Neuronal stem cell (in vitro differentiated cells): ENCODE measurements at regions not wholly inside any gene's neighbourhood (a gene's known extent, or its start where the extent isn't known, plus 50 kb on each side); places are given as distances from the start of the nearest gene placed in this dataset.
A peak's percentile ranks its signal among the peaks of the same experiment; 100 is the strongest.

Experiments used
- DNase-seq: peaks from one replicate; pipeline ENCODE4 v3.0.0-alpha.2; 2013; ENCODE audit warnings: low spot score
- H2AFZ ChIP-seq: one replicate; pipeline ENCODE4 v1.6.1; 2013; ENCODE audit warnings: mild to moderate bottlenecking, low read length, inconsistent platforms
- H2AK5ac ChIP-seq: 2 replicates; pipeline ENCODE4 v1.6.1; 2013; ENCODE audit warnings: low read depth, mild to moderate bottlenecking, inconsistent platforms, low read length, moderate library complexity, mixed read lengths
- H2BK120ac ChIP-seq: 2 replicates; pipeline ENCODE4 v1.6.1; 2013; ENCODE audit warnings: low read depth, mild to moderate bottlenecking, inconsistent platforms, low read length, moderate library complexity, mixed read lengths
- H2BK12ac ChIP-seq: one replicate; pipeline ENCODE4 v1.6.1; 2013; ENCODE audit warnings: low read length, inconsistent platforms
- H2BK15ac ChIP-seq: 2 replicates; pipeline ENCODE4 v1.6.1; 2013; ENCODE audit warnings: mild to moderate bottlenecking, low read length, inconsistent platforms, mixed read lengths
- H2BK5ac ChIP-seq: one replicate; pipeline ENCODE4 v1.6.1; 2013; ENCODE audit warnings: inconsistent platforms, mild to moderate bottlenecking, low read length, moderate library complexity
- H3K14ac ChIP-seq: one replicate; pipeline ENCODE4 v1.6.1; 2013; ENCODE audit warnings: low read length, inconsistent platforms
- H3K18ac ChIP-seq: 2 replicates; pipeline ENCODE4 v1.6.1; 2013; ENCODE audit warnings: low read length, inconsistent platforms
- H3K23ac ChIP-seq: 2 replicates; pipeline ENCODE4 v1.6.1; 2013; ENCODE audit warnings: low read depth, mild to moderate bottlenecking, mixed read lengths, low read length, inconsistent platforms; ENCODE audit not compliant: poor library complexity
- H3K27ac ChIP-seq: replicated peaks from 3 replicates; pipeline ENCODE4 v1.5.1; 2013; ENCODE audit warnings: low read length, inconsistent platforms
- H3K27me3 ChIP-seq, 3 experiments: 2 replicates each; pipeline ENCODE4 v1.6.1; 2013; ENCODE audit warnings: low read length in 3 of 3, mild to moderate bottlenecking in 2 of 3, inconsistent platforms in 1 of 3, low read depth in 1 of 3, mixed read lengths in 1 of 3, moderate library complexity in 1 of 3; ENCODE audit not compliant: control insufficient read depth in 3 of 3, insufficient read depth in 3 of 3
- H3K36me3 ChIP-seq, 2 donors: replicated peaks in 1 of 2; 2 replicates each; pipeline ENCODE4 v1.6.1; 2013; ENCODE audit warnings: low read length in 2 of 2; ENCODE audit not compliant: control insufficient read depth in 2 of 2, insufficient read depth in 2 of 2
- H3K4ac ChIP-seq: 2 replicates; pipeline ENCODE4 v1.6.1; 2013; ENCODE audit warnings: inconsistent platforms, mild to moderate bottlenecking, low read length, moderate library complexity
- H3K4me1 ChIP-seq, 2 donors: 1 replicate in 1 of 2; 2 replicates in 1 of 2; pipeline ENCODE4 v1.6.1; 2013; ENCODE audit warnings: low read length in 2 of 2, low read depth in 1 of 2; ENCODE audit not compliant: control insufficient read depth in 2 of 2, insufficient read depth in 1 of 2
- H3K4me2 ChIP-seq: one replicate; pipeline ENCODE4 v1.6.1; 2013; ENCODE audit warnings: mild to moderate bottlenecking, low read length, inconsistent platforms; ENCODE audit not compliant: insufficient read depth, poor library complexity, severe bottlenecking
- H3K4me3 ChIP-seq, 2 donors: 2 replicates each; pipeline ENCODE4 v1.5.1; 2013; ENCODE audit warnings: low read length in 2 of 2, mild to moderate bottlenecking in 2 of 2, inconsistent platforms in 1 of 2, moderate library complexity in 1 of 2
- H3K79me1 ChIP-seq: one replicate; pipeline ENCODE4 v1.6.1; 2013; ENCODE audit warnings: low read depth, mild to moderate bottlenecking, inconsistent platforms, low read length, moderate library complexity
- H3K9ac ChIP-seq: one replicate; pipeline ENCODE4 v1.6.1; 2013; ENCODE audit warnings: mild to moderate bottlenecking, low read depth, low read length, inconsistent platforms; ENCODE audit not compliant: poor library complexity
- H3K9me3 ChIP-seq, 2 donors: replicated peaks in 1 of 2; 2 replicates each; pipeline versions ENCODE3 to v1.6.1; 2013; ENCODE audit warnings: low read length in 2 of 2, mild to moderate bottlenecking in 2 of 2, inconsistent platforms in 1 of 2, low read depth in 1 of 2, mixed read lengths in 1 of 2, moderate library complexity in 1 of 2; ENCODE audit not compliant: control insufficient read depth in 2 of 2, insufficient read depth in 1 of 2
- H4K8ac ChIP-seq: one replicate; pipeline ENCODE4 v1.6.1; 2013; ENCODE audit warnings: low read depth, mild to moderate bottlenecking, inconsistent platforms, low read length, moderate library complexity
- H4K91ac ChIP-seq: one replicate; pipeline ENCODE4 v1.6.1; 2013; ENCODE audit warnings: low read length, low read depth, mild to moderate bottlenecking, inconsistent platforms; ENCODE audit not compliant: poor library complexity
- WGBS, 2 donors: extraction: QIAGEN DNeasy Blood & Tissue Kit; methylation state at CpG; one replicate each; pipeline ENCODE4 v1.1.7; 2013; ENCODE audit warnings: missing lambda C conversion rate in 2 of 2, mixed read lengths in 1 of 2; ENCODE audit not compliant: insufficient read length in 2 of 2, insufficient replicate concordance in 1 of 2; ENCODE audit errors: extremely low coverage in 2 of 2; 5-methylcytosine and 5-hydroxymethylcytosine counted together

DNA sequence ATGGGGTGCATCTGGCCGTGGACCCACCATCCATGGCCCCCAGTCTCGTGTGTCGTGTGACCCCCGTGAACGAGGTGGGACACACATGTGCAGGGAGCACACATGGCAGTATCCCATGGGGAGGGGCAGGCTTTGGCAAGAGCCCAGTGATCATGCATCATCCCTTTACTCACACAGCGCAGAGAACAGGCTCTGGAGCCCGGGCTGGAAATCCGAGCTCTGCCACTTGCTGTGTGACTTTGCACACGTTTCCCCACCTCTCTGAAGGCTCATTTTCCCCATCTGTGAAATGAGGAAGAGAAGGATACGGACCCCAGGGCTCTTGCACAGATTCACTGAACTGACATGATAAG lies 119.9 kb downstream of the PHETA1 start:
- Histone ChIP-seq H3K9ac (no peak overlapping the region), H4K91ac (no peak overlapping the region), H2BK12ac (no peak overlapping the region), H3K27me3 (no peaks in the 10 kb centered on the region), H3K23ac (no peak overlapping the region), H2BK15ac (no peak overlapping the region), H3K79me1 (no peaks in the 10 kb centered on the region), H2BK120ac (no peak overlapping the region), H2AFZ (no peak overlapping the region), H3K4me3 (no peak overlapping the region), H4K8ac (no peak overlapping the region), H3K14ac (no peak overlapping the region), H3K36me3 (no peaks in the 10 kb centered on the region), H3K27ac (no peak overlapping the region), H2BK5ac (no peak overlapping the region), H3K18ac (no peak overlapping the region), H2AK5ac (no peak overlapping the region), H3K4ac (no peak overlapping the region), H3K4me2 (no peak overlapping the region), H3K4me1 (peaks cover 5 to 17% of the 10 kb centered on the region in 2 donors), H3K9me3 (peaks cover 0 to 2% of the 10 kb centered on the region in 2 donors)
- DNase-seq = no peak
- WGBS, 2 donors = no CpG with 5 or more reads among the region's 10 CpGs

DNA sequence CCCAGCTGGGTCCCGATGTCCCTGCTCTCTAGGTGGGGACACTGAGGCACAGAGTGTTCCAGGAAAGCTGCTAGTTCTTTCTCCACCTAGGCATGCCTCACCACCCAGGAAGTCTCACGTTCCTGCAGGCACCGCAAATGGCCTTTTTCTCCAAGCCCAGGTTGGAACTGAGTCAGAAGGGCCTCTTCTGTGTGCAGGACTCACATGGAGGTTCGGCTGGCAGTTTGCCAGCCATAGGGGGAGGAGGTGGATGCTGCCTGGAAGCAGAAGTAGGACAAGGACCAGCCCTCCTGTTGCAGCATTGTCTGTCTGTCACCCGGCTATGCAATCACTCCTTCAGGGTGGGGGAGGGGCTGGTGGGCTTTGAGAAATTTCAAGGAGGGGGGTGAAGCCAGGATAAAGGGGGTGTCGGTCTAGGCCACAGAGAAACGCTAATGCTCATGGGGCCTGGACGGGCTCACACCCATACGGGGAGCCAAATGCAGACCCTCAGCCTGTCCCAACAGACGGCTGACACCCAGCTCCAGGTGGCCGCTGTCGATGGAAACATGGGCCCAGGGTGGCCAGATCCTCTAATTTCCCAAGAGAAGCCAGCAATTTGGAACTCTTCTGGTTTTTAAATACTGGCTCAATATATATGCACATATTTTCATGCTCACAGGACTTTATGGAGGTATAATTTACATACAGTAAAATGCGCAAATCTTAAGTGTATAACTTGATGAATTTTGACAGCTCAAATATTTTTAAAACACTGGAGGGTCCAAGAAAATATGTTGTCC lies 120.5 kb downstream of the PHETA1 start:
- no peak overlapping the region for H4K8ac ChIP-seq
- no peak overlapping the region for H2BK12ac ChIP-seq
- no peak overlapping the region for H3K4ac ChIP-seq
- H2AFZ ChIP-seq = no peak overlapping the region
- H2BK15ac ChIP-seq = no peak overlapping the region
- H3K9me3 ChIP-seq = peaks cover 0 to 2% of the 10 kb centered on the region in 2 donors
- H4K91ac ChIP-seq = no peak overlapping the region
- no peak overlapping the region for H3K23ac ChIP-seq
- H3K79me1 ChIP-seq = no peaks in the 10 kb centered on the region
- peaks cover 5 to 17% of the 10 kb centered on the region in 2 donors for H3K4me1 ChIP-seq
- no peak for DNase-seq
- no peak overlapping the region for H3K27ac ChIP-seq
- H3K14ac ChIP-seq = no peak overlapping the region
- peak overlapping the region; percentile 33 for H3K18ac ChIP-seq
- no peak overlapping the region for H2BK5ac ChIP-seq
- no CpG with 5 or more reads among the region's 13 CpGs for WGBS, 2 donors
- H3K36me3 ChIP-seq = no peaks in the 10 kb centered on the region
- no peak overlapping the region for H2BK120ac ChIP-seq
- no peak overlapping the region for H3K4me3 ChIP-seq
- peak overlapping the region; percentile 25 for H2AK5ac ChIP-seq
- no peak overlapping the region for H3K4me2 ChIP-seq
- no peak overlapping the region for H3K9ac ChIP-seq
- H3K27me3 ChIP-seq = no peaks in the 10 kb centered on the region

DNA sequence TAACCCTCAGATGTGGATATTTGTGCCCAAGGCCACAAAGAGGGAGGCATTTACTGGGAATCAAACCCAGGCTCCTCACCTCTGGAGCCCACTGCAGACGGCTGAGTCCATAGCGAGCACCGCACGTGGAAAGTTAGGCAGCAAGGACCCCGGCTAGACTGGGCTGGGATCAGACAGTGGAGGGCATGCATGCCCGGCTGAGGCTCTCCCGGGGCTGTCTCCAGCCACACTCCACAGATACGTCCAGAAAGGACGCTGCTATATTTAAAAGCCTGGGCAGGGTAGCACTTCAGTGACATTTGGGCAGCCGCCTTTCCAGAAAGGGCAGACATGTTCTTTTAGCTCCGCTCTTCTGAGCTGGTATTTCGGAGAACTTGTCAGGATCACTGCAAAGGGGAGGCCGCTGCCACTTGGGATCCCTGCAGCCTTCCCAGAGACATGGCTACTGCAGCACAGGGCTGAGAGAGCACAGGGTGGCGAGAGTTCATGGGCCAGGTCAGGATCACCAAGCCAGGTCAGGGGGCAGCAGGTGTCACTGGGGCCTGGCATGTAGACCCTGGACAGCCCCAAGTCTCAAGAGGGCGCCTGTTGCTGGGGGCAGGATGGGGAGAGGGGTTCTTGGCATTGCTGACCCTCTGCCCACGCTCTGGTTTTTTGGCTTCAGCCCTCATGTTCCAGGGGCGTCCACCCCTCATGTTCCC lies 121.7 kb downstream of the PHETA1 start:
- Histone ChIP-seq H3K18ac (peak overlapping the region; percentile 6), H3K4me1 (peaks cover 5 to 17% of the 10 kb centered on the region in 2 donors)
- WGBS, 2 donors = no CpG with 5 or more reads among the region's 17 CpGs

DNA sequence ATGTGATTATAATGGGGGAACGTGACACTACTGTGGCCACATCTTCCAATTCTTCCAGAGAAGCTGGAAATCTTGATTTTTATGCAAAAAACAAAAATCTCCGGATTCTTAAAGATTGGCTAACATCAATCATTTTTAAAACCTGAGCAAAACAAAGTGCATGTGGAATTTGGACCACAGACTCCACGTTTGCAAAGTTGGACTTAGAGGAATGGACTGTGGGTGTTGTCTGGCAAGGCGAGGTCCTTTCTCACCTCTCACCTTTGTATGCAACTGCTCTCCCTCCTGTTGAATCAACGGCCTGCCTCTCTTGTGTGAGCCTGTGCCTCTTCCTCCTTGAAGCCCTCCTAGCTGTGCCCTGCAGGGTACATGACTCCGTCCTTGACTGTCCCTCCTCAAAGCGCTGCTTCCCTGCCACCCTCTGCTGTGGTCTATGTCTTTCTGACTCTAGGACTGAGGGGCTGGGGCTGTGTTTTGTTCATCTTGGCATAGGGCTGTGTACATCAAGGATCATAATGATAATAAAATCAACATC lies 122.4 kb downstream of the PHETA1 start:
- Histone ChIP-seq H3K36me3 (no peaks in the 10 kb centered on the region), H3K14ac (no peak overlapping the region), H2BK12ac (no peak overlapping the region), H3K23ac (no peak overlapping the region), H4K91ac (no peak overlapping the region), H4K8ac (no peak overlapping the region), H3K18ac (no peak overlapping the region), H3K9ac (no peak overlapping the region), H2AFZ (no peak overlapping the region), H2BK15ac (no peak overlapping the region), H3K79me1 (no peaks in the 10 kb centered on the region), H3K27ac (no peak overlapping the region), H3K4me1 (peaks cover 5 to 17% of the 10 kb centered on the region in 2 donors), H3K4me3 (peak overlapping the region in 1 of 2 donors; percentile 12), H2BK5ac (no peak overlapping the region), H3K4me2 (no peak overlapping the region), H3K9me3 (peaks cover 0 to 2% of the 10 kb centered on the region in 2 donors), H2BK120ac (no peak overlapping the region), H3K4ac (no peak overlapping the region), H3K27me3 (no peaks in the 10 kb centered on the region), H2AK5ac (no peak overlapping the region)
- no peak for DNase-seq
- no CpG with 5 or more reads among the region's 7 CpGs for WGBS, 2 donors

More for the DNA sequence above, 121.7 kb downstream of the PHETA1 start:
- no peak overlapping the region for H2BK5ac ChIP-seq
- no peak for DNase-seq
- no peak overlapping the region for H2AFZ ChIP-seq
- H2BK12ac ChIP-seq = no peak overlapping the region
- no peak overlapping the region for H3K4me3 ChIP-seq
- H3K4ac ChIP-seq = no peak overlapping the region
- H3K27ac ChIP-seq = no peak overlapping the region
- H3K14ac ChIP-seq = peak overlapping the region; percentile 21
- no peak overlapping the region for H4K8ac ChIP-seq
- no peak overlapping the region for H4K91ac ChIP-seq
- no peak overlapping the region for H3K4me2 ChIP-seq
- H3K27me3 ChIP-seq = no peaks in the 10 kb centered on the region
- peak overlapping the region; percentile 65 for H3K9ac ChIP-seq
- no peak overlapping the region for H2BK120ac ChIP-seq
- peaks cover 0 to 2% of the 10 kb centered on the region in 2 donors for H3K9me3 ChIP-seq
- no peaks in the 10 kb centered on the region for H3K79me1 ChIP-seq
- H2BK15ac ChIP-seq = no peak overlapping the region
- H3K36me3 ChIP-seq = no peaks in the 10 kb centered on the region
- H2AK5ac ChIP-seq = no peak overlapping the region
- H3K23ac ChIP-seq = no peak overlapping the region
